ENCODE measurements at regions not wholly inside any gene's neighbourhood (a gene's known extent, or its start where the extent isn't known, plus 50 kb on each side); places are given as distances from the start of the nearest gene placed in this dataset.
"Not testable (repeated sequence)": the region's sequence is repeated elsewhere in the genome, so short reads cannot be mapped to it uniquely, and the experiment has no call there.

GRCh38 chr22:11620921-11621762 is 3906.8 kb upstream of the OR11H1 start:
- TF ChIP-seq CTCF (tag by site-specific recombination; IDR thresholded peaks at IDR 0.05); ZNF280C (tag by site-specific recombination; IDR thresholded peaks at IDR 0.05); ZNF704 (tag by site-specific recombination; IDR thresholded peaks at IDR 0.05); ATF2 (tag by site-specific recombination; IDR thresholded peaks at IDR 0.05; ENCODE audit: low read depth); PATZ1 (tag by site-specific recombination; IDR thresholded peaks at IDR 0.05): not testable (repeated sequence)

Measured in HEK293 (cell line).